ENCODE measurements at regions not wholly inside any gene's neighbourhood (a gene's known extent, or its start where the extent isn't known, plus 50 kb on each side); places are given as distances from the start of the nearest gene placed in this dataset.

DNA sequence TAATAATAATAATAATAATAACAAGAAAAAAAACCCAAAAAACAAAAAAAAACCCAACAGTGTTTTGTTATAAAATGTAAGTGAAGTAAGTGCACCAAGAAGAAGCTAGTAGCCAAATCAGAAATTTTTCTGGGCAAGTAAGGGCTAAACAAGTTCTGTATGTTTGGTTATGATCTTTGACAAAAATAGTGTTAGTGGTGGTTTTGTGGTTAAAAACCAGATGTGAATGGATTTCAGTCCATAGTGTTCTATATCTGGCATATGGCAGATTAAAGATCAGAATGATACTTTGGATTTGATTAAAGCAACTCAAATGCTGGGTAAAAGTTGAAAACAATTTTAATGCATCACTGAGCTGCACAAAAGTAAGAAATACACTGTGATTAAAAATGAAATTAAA lies 116.5 kb upstream of the NDST4 start:
- H3K36me3 ChIP-seq (ENCODE audit: low read depth, low read length) = no peaks in the 10 kb centered on the region
- ChIA-PET POLR2A (ENCODE audit: unreplicated experiment) (no interaction called here), CTCF (no interaction called here)
- no TSS peak for BruUV-seq (replicated peaks)
- no peaks in the 10 kb centered on the region for H3K9me2 ChIP-seq (replicated peaks; ENCODE audit: low read length)
- ATAC-seq = no peak
- no peaks in the 10 kb centered on the region for H3K4me1 ChIP-seq (ENCODE audit: insufficient read depth, low read length)
- H3K9ac ChIP-seq (ENCODE audit: low read length) = no peak overlapping the region
- TF ChIP-seq EZH2 (IDR thresholded peaks at IDR 0.05; ENCODE audit: low read length, unreplicated experiment) (no peak), CTCF (conservative IDR thresholded peaks at IDR 0.05; ENCODE audit: low read depth, low read length) (no peak), EZH2phosphoT487 (IDR thresholded peaks at IDR 0.05; ENCODE audit: borderline replicate concordance, low read length) (no peak)
- H3K9me3 ChIP-seq (ENCODE audit: low read length) = no peaks in the 10 kb centered on the region
- H3K4me3 ChIP-seq (ENCODE audit: low read length) = no peak overlapping the region
- no peaks in the 10 kb centered on the region for H3K79me2 ChIP-seq (ENCODE audit: low read length)
- no peaks in the 10 kb centered on the region for H3F3A ChIP-seq (ENCODE audit: low read length, unreplicated experiment)
- H2AFZ ChIP-seq (ENCODE audit: low read length) = no peak overlapping the region
- intact Hi-C loops (cut with micrococcal nuclease) = loop anchor here (5.0 to 10.0 kb wide), 2 partner anchors 135 to 448 kb away; no protein-coding TSS in a partner anchor
- H3K27me3 ChIP-seq (ENCODE audit: low read length) = no peaks in the 10 kb centered on the region
- no peak for DNase-seq
- H3K27ac ChIP-seq (ENCODE audit: low read length) = no peak overlapping the region
- H4K20me1 ChIP-seq (ENCODE audit: low read length) = no peaks in the 10 kb centered on the region
- H3K4me2 ChIP-seq (ENCODE audit: low read length) = no peak overlapping the region

- BruUV-seq (replicated peaks) = no TSS peak
- ChIA-PET POLR2A (ENCODE audit: unreplicated experiment) (no interaction called here), CTCF (no interaction called here)
- Histone ChIP-seq H3K9me3 (ENCODE audit: low read length) (no peaks in the 10 kb centered on the region), H3K4me3 (ENCODE audit: low read length) (no peak overlapping the region), H3K9me2 (replicated peaks; ENCODE audit: low read length) (no peaks in the 10 kb centered on the region), H4K20me1 (ENCODE audit: low read length) (no peaks in the 10 kb centered on the region), H3K4me2 (ENCODE audit: low read length) (no peak overlapping the region), H2AFZ (ENCODE audit: low read length) (no peak overlapping the region), H3K4me1 (ENCODE audit: insufficient read depth, low read length) (no peaks in the 10 kb centered on the region), H3F3A (ENCODE audit: low read length, unreplicated experiment) (no peaks in the 10 kb centered on the region), H3K79me2 (ENCODE audit: low read length) (no peaks in the 10 kb centered on the region), H3K36me3 (ENCODE audit: low read depth, low read length) (no peaks in the 10 kb centered on the region), H3K9ac (ENCODE audit: low read length) (no peak overlapping the region), H3K27me3 (ENCODE audit: low read length) (no peaks in the 10 kb centered on the region), H3K27ac (ENCODE audit: low read length) (no peak overlapping the region)
- ATAC-seq = no peak
- intact Hi-C loops (cut with micrococcal nuclease) = no loop called here
- DNase-seq = no peak
- TF ChIP-seq CTCF (conservative IDR thresholded peaks at IDR 0.05; ENCODE audit: low read depth, low read length) = no peak
- TF ChIP-seq EZH2phosphoT487 (IDR thresholded peaks at IDR 0.05; ENCODE audit: borderline replicate concordance, low read length) = no peak
- no peak for TF ChIP-seq EZH2 (IDR thresholded peaks at IDR 0.05; ENCODE audit: low read length, unreplicated experiment)
These were observed 115.4 kb upstream of the NDST4 start for GRCh38 chr4:115228851-115229250.

GRCh38 chr4:115222061-115222460 lies 108.6 kb upstream of the NDST4 start:
- POLR2A ChIA-PET (ENCODE audit: unreplicated experiment) = no interaction called here
- CTCF ChIA-PET = no interaction called here
- Histone ChIP-seq H3K4me1 (ENCODE audit: insufficient read depth, low read length) (no peaks in the 10 kb centered on the region), H3K27me3 (ENCODE audit: low read length) (no peaks in the 10 kb centered on the region), H3K4me2 (ENCODE audit: low read length) (no peak overlapping the region), H3K9me3 (ENCODE audit: low read length) (no peaks in the 10 kb centered on the region), H4K20me1 (ENCODE audit: low read length) (no peaks in the 10 kb centered on the region), H3K9me2 (replicated peaks; ENCODE audit: low read length) (no peaks in the 10 kb centered on the region), H3K27ac (ENCODE audit: low read length) (no peak overlapping the region), H3K4me3 (ENCODE audit: low read length) (no peak overlapping the region), H3F3A (ENCODE audit: low read length, unreplicated experiment) (no peaks in the 10 kb centered on the region), H3K79me2 (ENCODE audit: low read length) (no peaks in the 10 kb centered on the region), H3K9ac (ENCODE audit: low read length) (no peak overlapping the region), H3K36me3 (ENCODE audit: low read depth, low read length) (no peaks in the 10 kb centered on the region), H2AFZ (ENCODE audit: low read length) (no peak overlapping the region)
- ATAC-seq (no peak), DNase-seq (no peak)
- intact Hi-C loops (cut with micrococcal nuclease) = no loop called here
- TF ChIP-seq EZH2 (IDR thresholded peaks at IDR 0.05; ENCODE audit: low read length, unreplicated experiment) (no peak), EZH2phosphoT487 (IDR thresholded peaks at IDR 0.05; ENCODE audit: borderline replicate concordance, low read length) (no peak), CTCF (conservative IDR thresholded peaks at IDR 0.05; ENCODE audit: low read depth, low read length) (no peak)
- BruUV-seq (replicated peaks) = no TSS peak

Data from PC-3 (cell line).